ENCODE measurements at regions not wholly inside any gene's neighbourhood (a gene's known extent, or its start where the extent isn't known, plus 50 kb on each side); places are given as distances from the start of the nearest gene placed in this dataset.

DNA sequence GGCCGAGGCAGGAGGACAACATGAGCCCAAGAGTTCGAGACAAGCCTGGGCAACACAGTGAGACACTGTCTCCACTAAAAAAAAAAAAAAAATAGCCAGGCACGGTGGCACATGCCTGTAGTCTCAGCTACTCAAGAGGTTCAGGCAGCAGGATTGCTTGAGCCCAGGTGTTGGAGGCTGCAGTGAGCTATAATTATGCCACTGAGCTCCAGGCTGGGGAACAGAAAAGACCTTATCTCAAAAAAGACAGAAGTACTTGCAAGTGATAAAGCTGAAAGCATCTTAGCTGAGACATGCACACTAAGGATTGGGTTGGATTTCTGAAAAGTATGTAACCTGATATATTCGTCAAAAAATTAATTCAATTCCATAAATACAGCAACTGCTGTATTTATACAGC, 68.4 kb downstream of the PPP1R3C start:
- no peaks in the 10 kb centered on the region for H3K9me3 ChIP-seq
- intact Hi-C loops (cut with DNase I) = no loop called here
- H3K27ac ChIP-seq = no peak overlapping the region
- DNase-seq = no peak
- no peak for TF ChIP-seq POLR2A (IDR thresholded peaks at IDR 0.05)
- TF ChIP-seq, protein P1, sequence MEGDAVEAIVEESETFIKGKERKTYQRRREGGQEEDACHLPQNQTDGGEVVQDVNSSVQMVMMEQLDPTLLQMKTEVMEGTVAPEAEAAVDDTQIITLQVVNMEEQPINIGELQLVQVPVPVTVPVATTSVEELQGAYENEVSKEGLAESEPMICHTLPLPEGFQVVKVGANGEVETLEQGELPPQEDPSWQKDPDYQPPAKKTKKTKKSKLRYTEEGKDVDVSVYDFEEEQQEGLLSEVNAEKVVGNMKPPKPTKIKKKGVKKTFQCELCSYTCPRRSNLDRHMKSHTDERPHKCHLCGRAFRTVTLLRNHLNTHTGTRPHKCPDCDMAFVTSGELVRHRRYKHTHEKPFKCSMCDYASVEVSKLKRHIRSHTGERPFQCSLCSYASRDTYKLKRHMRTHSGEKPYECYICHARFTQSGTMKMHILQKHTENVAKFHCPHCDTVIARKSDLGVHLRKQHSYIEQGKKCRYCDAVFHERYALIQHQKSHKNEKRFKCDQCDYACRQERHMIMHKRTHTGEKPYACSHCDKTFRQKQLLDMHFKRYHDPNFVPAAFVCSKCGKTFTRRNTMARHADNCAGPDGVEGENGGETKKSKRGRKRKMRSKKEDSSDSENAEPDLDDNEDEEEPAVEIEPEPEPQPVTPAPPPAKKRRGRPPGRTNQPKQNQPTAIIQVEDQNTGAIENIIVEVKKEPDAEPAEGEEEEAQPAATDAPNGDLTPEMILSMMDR (IDR thresholded peaks at IDR 0.05) = no peak
- H3K36me3 ChIP-seq = no peaks in the 10 kb centered on the region
- no peaks in the 10 kb centered on the region for H3K4me1 ChIP-seq
- 77 to 83% methylated on average over 4 of the region's 4 CpGs for WGBS, 2 donors
- no peaks in the 10 kb centered on the region for H3K27me3 ChIP-seq
- H3K4me3 ChIP-seq (replicated peaks in 1 of 3) = no peak overlapping the region

All from thyroid gland (tissue), 4 donors.